ENCODE measurements at regions not wholly inside any gene's neighbourhood (a gene's known extent, or its start where the extent isn't known, plus 50 kb on each side); places are given as distances from the start of the nearest gene placed in this dataset.

- Histone ChIP-seq H2AFZ (ENCODE audit: low read depth, low read length) (no peak overlapping the region), H3K9me3 (ENCODE audit: insufficient read depth, low read length) (no peaks in the 10 kb centered on the region), H4K20me1 (ENCODE audit: insufficient read depth, low read length) (no peaks in the 10 kb centered on the region), H3K4me3 (ENCODE audit: low read length) (no peak overlapping the region), H3K4me2 (ENCODE audit: low read length) (no peak overlapping the region), H3K27me3 (ENCODE audit: low read depth, low read length) (no peaks in the 10 kb centered on the region), H3K9ac (ENCODE audit: low read length) (no peak overlapping the region), H3K4me1 (ENCODE audit: low read length) (no peaks in the 10 kb centered on the region), H3K36me3 (replicated peaks; ENCODE audit: low read depth, low read length) (no peaks in the 10 kb centered on the region), H3K27ac (ENCODE audit: low read length) (no peak overlapping the region), H3K79me2 (ENCODE audit: low read length) (no peaks in the 10 kb centered on the region)
- no peak for TF ChIP-seq CTCF (IDR thresholded peaks at IDR 0.05; ENCODE audit: low read depth, low read length)
- TF ChIP-seq EZH2phosphoT487 (IDR thresholded peaks at IDR 0.05; ENCODE audit: low read depth), result no peak
Observed at GRCh38 chr5:93055971-93056370, 525.0 kb downstream of the NR2F1-AS1 start.

- TF ChIP-seq EZH2phosphoT487 (IDR thresholded peaks at IDR 0.05; ENCODE audit: low read depth) (no peak), CTCF (IDR thresholded peaks at IDR 0.05; ENCODE audit: low read depth, low read length) (no peak)
Observed at GRCh38 chr5:93055561-93055960, 525.5 kb downstream of the NR2F1-AS1 start.

GRCh38 chr5:93054424-93055163 is 526.4 kb downstream of the NR2F1-AS1 start:
- Histone ChIP-seq H4K20me1 (ENCODE audit: insufficient read depth, low read length) (no peaks in the 10 kb centered on the region), H3K36me3 (replicated peaks; ENCODE audit: low read depth, low read length) (no peaks in the 10 kb centered on the region), H3K4me1 (ENCODE audit: low read length) (no peaks in the 10 kb centered on the region), H2AFZ (ENCODE audit: low read depth, low read length) (no peak overlapping the region), H3K9me3 (ENCODE audit: insufficient read depth, low read length) (no peaks in the 10 kb centered on the region), H3K4me3 (ENCODE audit: low read length) (no peak overlapping the region), H3K79me2 (ENCODE audit: low read length) (no peaks in the 10 kb centered on the region), H3K9ac (ENCODE audit: low read length) (no peak overlapping the region), H3K27ac (ENCODE audit: low read length) (no peak overlapping the region), H3K4me2 (ENCODE audit: low read length) (no peak overlapping the region), H3K27me3 (ENCODE audit: low read depth, low read length) (no peaks in the 10 kb centered on the region)
- TF ChIP-seq EZH2phosphoT487 (IDR thresholded peaks at IDR 0.05; ENCODE audit: low read depth) (no peak), CTCF (IDR thresholded peaks at IDR 0.05; ENCODE audit: low read depth, low read length) (no peak)

More at GRCh38 chr5:93055561-93055960, 525.5 kb downstream of the NR2F1-AS1 start:
- Histone ChIP-seq H3K9me3 (ENCODE audit: insufficient read depth, low read length) (no peaks in the 10 kb centered on the region), H3K9ac (ENCODE audit: low read length) (no peak overlapping the region), H3K79me2 (ENCODE audit: low read length) (no peaks in the 10 kb centered on the region), H3K27ac (ENCODE audit: low read length) (no peak overlapping the region), H3K27me3 (ENCODE audit: low read depth, low read length) (no peaks in the 10 kb centered on the region), H3K4me3 (ENCODE audit: low read length) (no peak overlapping the region), H3K36me3 (replicated peaks; ENCODE audit: low read depth, low read length) (no peaks in the 10 kb centered on the region), H2AFZ (ENCODE audit: low read depth, low read length) (no peak overlapping the region), H3K4me1 (ENCODE audit: low read length) (no peaks in the 10 kb centered on the region), H4K20me1 (ENCODE audit: insufficient read depth, low read length) (no peaks in the 10 kb centered on the region), H3K4me2 (ENCODE audit: low read length) (no peak overlapping the region)

GRCh38 chr5:93053825-93054224 is 527.2 kb downstream of the NR2F1-AS1 start:
- TF ChIP-seq CTCF (IDR thresholded peaks at IDR 0.05; ENCODE audit: low read depth, low read length) (no peak), EZH2phosphoT487 (IDR thresholded peaks at IDR 0.05; ENCODE audit: low read depth) (no peak)
- Histone ChIP-seq H3K4me1 (ENCODE audit: low read length) (no peaks in the 10 kb centered on the region), H3K79me2 (ENCODE audit: low read length) (no peaks in the 10 kb centered on the region), H3K36me3 (replicated peaks; ENCODE audit: low read depth, low read length) (no peaks in the 10 kb centered on the region), H3K9ac (ENCODE audit: low read length) (no peak overlapping the region), H3K27me3 (ENCODE audit: low read depth, low read length) (no peaks in the 10 kb centered on the region), H3K27ac (ENCODE audit: low read length) (no peak overlapping the region), H3K4me2 (ENCODE audit: low read length) (no peak overlapping the region), H3K9me3 (ENCODE audit: insufficient read depth, low read length) (no peaks in the 10 kb centered on the region), H4K20me1 (ENCODE audit: insufficient read depth, low read length) (no peaks in the 10 kb centered on the region), H2AFZ (ENCODE audit: low read depth, low read length) (no peak overlapping the region), H3K4me3 (ENCODE audit: low read length) (no peak overlapping the region)

Data from OCI-LY3 (cell line).